ENCODE measurements at regions not wholly inside any gene's neighbourhood (a gene's known extent, or its start where the extent isn't known, plus 50 kb on each side); places are given as distances from the start of the nearest gene placed in this dataset.

DNA sequence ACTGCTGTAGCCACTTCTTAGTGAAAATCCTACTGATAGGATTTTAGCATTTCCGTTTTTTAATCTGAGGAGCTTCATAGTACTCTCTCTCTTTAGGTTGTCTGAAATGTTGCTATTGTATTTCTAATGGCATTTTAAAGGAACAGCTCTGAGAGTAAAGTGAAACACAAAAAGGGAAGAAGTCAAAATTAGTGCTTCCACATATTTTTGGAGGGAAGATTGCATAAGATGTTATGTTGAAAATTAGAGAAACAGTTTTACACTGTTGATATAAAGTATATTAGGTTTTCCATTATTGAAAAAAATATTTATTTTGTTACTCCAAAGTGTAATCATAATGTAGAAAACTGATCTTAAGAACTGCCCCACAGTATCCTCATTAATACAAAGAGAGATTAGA, 525.1 kb downstream of the TAF11L14 start:
- Histone ChIP-seq H4K5ac (ENCODE audit: insufficient read length, low read depth, low read length) (no peak overlapping the region), H4K91ac (replicated peaks; ENCODE audit: insufficient read length, low read length) (no peak overlapping the region), H3K27me3 (replicated peaks in 1 of 4; ENCODE audit: control insufficient read depth in 3 of 4, extremely low read depth in 1 of 4, insufficient read depth in 3 of 4, low read length in 3 of 4) (no peaks in the 10 kb centered on the region), H3K79me1 (ENCODE audit: low read depth, low read length) (no peaks in the 10 kb centered on the region), H3K56ac (replicated peaks; ENCODE audit: insufficient read length, low read depth, low read length) (no peak overlapping the region), H3K23ac (ENCODE audit: insufficient read length) (no peak overlapping the region), H3K9ac (replicated peaks in 1 of 4; ENCODE audit: extremely low read depth in 1 of 4, low read depth in 3 of 4, low read length in 3 of 4) (no peak overlapping the region), H3K9me3 (ENCODE audit: insufficient read depth in 2 of 2, low read depth in 1 of 2, low read length in 1 of 2) (peaks cover 1 to 8% of the 10 kb centered on the region in 2 experiments; a peak in 2 of 4 replicates), H3K14ac (ENCODE audit: insufficient read length) (no peak overlapping the region), H4K8ac (ENCODE audit: extremely low read depth, insufficient read depth, low read length) (no peak overlapping the region), H3K4me1 (replicated peaks in 1 of 4; ENCODE audit: control insufficient read depth in 3 of 4, insufficient read depth in 4 of 4, low read length in 3 of 4) (no peaks in the 10 kb centered on the region), H3K4ac (replicated peaks; ENCODE audit: insufficient read length, low read depth, low read length) (no peak overlapping the region), H4K20me1 (replicated peaks in 1 of 2; ENCODE audit: control insufficient read depth in 1 of 2, insufficient read depth in 2 of 2, low read length in 2 of 2) (no peaks in the 10 kb centered on the region), H2BK12ac (ENCODE audit: low read depth, low read length) (no peak overlapping the region), H3K4me3 (ENCODE audit: extremely low read depth in 1 of 4, insufficient read depth in 2 of 4, low read depth in 3 of 4, low read length in 4 of 4) (no peak overlapping the region), H2AK5ac (ENCODE audit: low read depth, low read length) (no peak overlapping the region), H2AFZ (ENCODE audit: low read length) (no peak overlapping the region), H2BK15ac (ENCODE audit: low read length) (no peak overlapping the region), H3K23me2 (ENCODE audit: low read depth, low read length) (no peaks in the 10 kb centered on the region), H3K36me3 (ENCODE audit: control insufficient read depth in 2 of 4, insufficient read depth in 4 of 4, low read length in 3 of 4) (no peaks in the 10 kb centered on the region), H3K18ac (ENCODE audit: extremely low read depth, low read length) (no peak overlapping the region), H3K4me2 (ENCODE audit: insufficient read depth in 1 of 2, low read depth in 2 of 2, low read length in 2 of 2) (no peak overlapping the region), H2BK5ac (ENCODE audit: low read depth, low read length) (no peak overlapping the region), H3K27ac (ENCODE audit: low read depth, low read length) (no peak overlapping the region), H2BK20ac (ENCODE audit: low read length) (no peak overlapping the region), H2BK120ac (replicated peaks; ENCODE audit: low read depth, low read length) (no peak overlapping the region), H3K79me2 (ENCODE audit: control insufficient read depth in 1 of 2, insufficient read depth in 2 of 2, low read length in 2 of 2) (no peaks in the 10 kb centered on the region)
- POLR2A ChIA-PET (ENCODE audit: partially characterized antibody): no interaction called here
- FAIRE-seq: no peak
- TF ChIP-seq SIRT6 (IDR thresholded peaks at IDR 0.05; ENCODE audit: low read length) (no peak), TCF12 (IDR thresholded peaks at IDR 0.05; ENCODE audit: low read depth, low read length) (no peak), EZH2 (IDR thresholded peaks at IDR 0.05; ENCODE audit: low read depth, low read length, severe bottlenecking) (no peak), CTBP2 (IDR thresholded peaks at IDR 0.05; ENCODE audit: borderline replicate concordance, insufficient read depth, insufficient read length, low read length) (no peak), KDM4A (IDR thresholded peaks at IDR 0.05; ENCODE audit: low read depth, low read length, severe bottlenecking) (no peak), JUN (IDR thresholded peaks at IDR 0.05; ENCODE audit: low read depth, low read length) (no peak), RAD21 (IDR thresholded peaks at IDR 0.05 in 1 of 2, conservative IDR thresholded peaks at IDR 0.05 in 1 of 2; ENCODE audit: low read depth in 2 of 2, low read length in 2 of 2) (no peak), ZNF274 (IDR thresholded peaks at IDR 0.05; ENCODE audit: borderline replicate concordance, extremely low read depth, low read length) (no peak)
- TF ChIP-seq, protein P1, sequence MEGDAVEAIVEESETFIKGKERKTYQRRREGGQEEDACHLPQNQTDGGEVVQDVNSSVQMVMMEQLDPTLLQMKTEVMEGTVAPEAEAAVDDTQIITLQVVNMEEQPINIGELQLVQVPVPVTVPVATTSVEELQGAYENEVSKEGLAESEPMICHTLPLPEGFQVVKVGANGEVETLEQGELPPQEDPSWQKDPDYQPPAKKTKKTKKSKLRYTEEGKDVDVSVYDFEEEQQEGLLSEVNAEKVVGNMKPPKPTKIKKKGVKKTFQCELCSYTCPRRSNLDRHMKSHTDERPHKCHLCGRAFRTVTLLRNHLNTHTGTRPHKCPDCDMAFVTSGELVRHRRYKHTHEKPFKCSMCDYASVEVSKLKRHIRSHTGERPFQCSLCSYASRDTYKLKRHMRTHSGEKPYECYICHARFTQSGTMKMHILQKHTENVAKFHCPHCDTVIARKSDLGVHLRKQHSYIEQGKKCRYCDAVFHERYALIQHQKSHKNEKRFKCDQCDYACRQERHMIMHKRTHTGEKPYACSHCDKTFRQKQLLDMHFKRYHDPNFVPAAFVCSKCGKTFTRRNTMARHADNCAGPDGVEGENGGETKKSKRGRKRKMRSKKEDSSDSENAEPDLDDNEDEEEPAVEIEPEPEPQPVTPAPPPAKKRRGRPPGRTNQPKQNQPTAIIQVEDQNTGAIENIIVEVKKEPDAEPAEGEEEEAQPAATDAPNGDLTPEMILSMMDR (IDR thresholded peaks at IDR 0.05; ENCODE audit: control extremely low read depth in 1 of 3, insufficient read depth in 1 of 3, low read depth in 1 of 3, low read length in 3 of 3): no peak
- no peak for DNase-seq (ENCODE audit: low read depth in 1 of 2, low spot score in 2 of 2)
- CTCF ChIA-PET (ENCODE audit: partially characterized antibody): interaction anchor here (1.4 kb wide), 1 partner anchor 145 kb away, joined by 4 read pairs; no protein-coding TSS in a partner anchor
- WGBS, 2 experiments (ENCODE audit: extremely low coverage in 1 of 2, insufficient coverage in 1 of 2, insufficient read length in 1 of 2, insufficient replicate concordance in 2 of 2, low coverage in 1 of 2, low lambda C conversion rate in 2 of 2, missing lambda C conversion rate in 1 of 2): 71% methylated on average over 1 of the region's 1 CpG; no CpG with 5 or more reads in 1 of the 2 experiments

Data from H1 (cell line).